PC-3 (cell line): ENCODE measurements at regions not wholly inside any gene's neighbourhood (a gene's known extent, or its start where the extent isn't known, plus 50 kb on each side); places are given as distances from the start of the nearest gene placed in this dataset.

Experiments used
- CTCF ChIP-seq: fragments of 300-600 bp; sonication (generic); conservative IDR thresholded peaks from 2 replicates; pipeline ENCODE4 v1.5.1; 2017; ENCODE audit warnings: antibody characterized with exemption, low read depth, mild to moderate bottlenecking, low read length
- EZH2phosphoT487 ChIP-seq: fragments of 300-600 bp; sonication (generic); IDR thresholded peaks from 2 replicates; pipeline ENCODE4 v1.6.1; 2018; ENCODE audit warnings: mild to moderate bottlenecking, antibody characterized with exemption, low read length, borderline replicate concordance

GRCh38 chr10:65802391-65802790 is 1123.4 kb upstream of the LRRTM3 start:
- no peak for TF ChIP-seq CTCF
- TF ChIP-seq EZH2phosphoT487: no peak
